ENCODE measurements at regions not wholly inside any gene's neighbourhood (a gene's known extent, or its start where the extent isn't known, plus 50 kb on each side); places are given as distances from the start of the nearest gene placed in this dataset.

DNA sequence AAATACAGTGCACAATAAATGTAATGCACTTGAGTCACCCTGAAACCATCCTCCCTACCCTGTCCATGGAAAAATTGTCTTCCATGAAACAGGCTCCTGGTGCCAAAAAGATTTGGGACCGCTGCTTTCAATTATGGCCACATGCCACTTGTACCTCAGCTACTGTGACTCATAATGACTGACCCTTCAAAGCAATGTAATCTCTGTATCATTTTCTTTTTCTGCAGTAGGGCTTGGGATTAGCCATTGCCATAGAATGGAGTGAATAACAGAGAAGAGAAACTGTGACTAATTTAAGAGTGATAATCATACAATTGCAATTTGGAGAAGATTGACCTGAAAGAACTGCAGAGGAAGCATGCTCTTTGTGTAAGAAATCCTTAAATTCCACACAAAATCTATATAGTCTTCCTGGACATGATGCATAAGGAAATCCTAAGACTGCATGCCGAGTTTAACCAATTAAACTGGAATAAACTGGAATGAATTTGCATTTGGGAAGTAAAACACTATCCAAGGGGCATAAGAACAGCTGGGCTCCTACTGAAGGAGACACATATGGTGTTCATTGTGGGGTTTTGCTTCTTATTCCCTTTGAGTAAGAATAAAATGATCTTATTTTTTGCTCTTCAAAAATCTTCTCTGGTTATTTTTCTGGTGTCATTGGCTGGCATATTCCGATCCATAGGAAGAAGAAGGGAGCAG lies 59.5 kb upstream of the SLC7A1 start:
- no peak for DNase-seq

DNA sequence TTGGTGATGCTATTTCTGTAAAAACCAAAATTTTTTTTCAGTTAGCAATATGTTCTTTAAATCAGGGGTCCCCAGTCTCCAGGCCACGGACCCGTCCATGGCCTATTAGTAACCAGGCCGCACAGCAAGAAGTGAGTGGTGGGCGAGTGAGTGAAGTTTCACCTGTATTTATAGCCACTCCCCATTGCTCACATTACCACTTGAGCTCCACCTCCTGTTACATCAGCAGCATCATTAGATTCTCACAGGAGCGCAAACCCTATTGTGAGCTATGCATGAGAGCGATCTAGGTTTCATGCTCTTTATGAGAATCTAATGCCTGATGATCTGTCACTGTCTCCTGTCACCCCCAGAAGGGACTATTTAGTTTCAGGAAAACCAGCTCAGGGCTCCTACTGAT lies 58.9 kb upstream of the SLC7A1 start:
- no peak for DNase-seq

GRCh38 chr13:29648760-29649159 lies 53.3 kb upstream of the SLC7A1 start:
- DNase-seq: no peak
